GM12872 (cell line): ENCODE measurements at regions not wholly inside any gene's neighbourhood (a gene's known extent, or its start where the extent isn't known, plus 50 kb on each side); places are given as distances from the start of the nearest gene placed in this dataset.

Source experiments
- TF ChIP-seq, protein P1 (sequence below): IDR thresholded peaks from 3 replicates; pipeline ENCODE4 v1.5.1; 2011; ENCODE audit warnings: low read depth, mild to moderate bottlenecking, low read length, moderate library complexity; ENCODE audit not compliant: insufficient read depth

DNA sequence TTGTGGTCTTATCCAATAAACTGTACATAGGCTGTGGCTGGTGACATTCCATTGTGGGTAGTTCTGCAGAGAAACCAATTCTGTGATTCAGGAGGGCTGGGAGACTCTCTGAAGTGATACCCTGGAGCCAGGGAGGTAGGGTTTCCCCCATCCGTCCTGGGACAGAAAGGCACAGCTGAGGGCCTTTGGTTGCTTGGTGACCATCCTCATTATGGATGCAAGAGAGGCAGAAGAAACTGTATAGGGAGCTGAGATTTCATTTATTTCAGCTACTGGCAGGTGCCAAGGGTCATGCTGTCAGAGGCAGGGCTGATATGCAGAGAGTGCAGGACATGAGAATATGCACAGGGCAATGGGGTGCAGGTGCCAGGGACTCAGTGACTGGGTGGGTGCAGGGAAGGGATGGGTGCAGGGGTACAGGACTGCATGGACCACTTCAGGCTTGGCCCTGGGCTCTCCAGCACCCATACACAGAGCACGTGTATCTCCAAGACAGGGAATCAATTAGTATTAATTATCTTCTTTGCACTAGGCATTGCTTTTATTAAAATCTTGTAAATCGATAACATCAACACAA lies 236.5 kb downstream of the ICE1 start:
- TF ChIP-seq, protein P1, sequence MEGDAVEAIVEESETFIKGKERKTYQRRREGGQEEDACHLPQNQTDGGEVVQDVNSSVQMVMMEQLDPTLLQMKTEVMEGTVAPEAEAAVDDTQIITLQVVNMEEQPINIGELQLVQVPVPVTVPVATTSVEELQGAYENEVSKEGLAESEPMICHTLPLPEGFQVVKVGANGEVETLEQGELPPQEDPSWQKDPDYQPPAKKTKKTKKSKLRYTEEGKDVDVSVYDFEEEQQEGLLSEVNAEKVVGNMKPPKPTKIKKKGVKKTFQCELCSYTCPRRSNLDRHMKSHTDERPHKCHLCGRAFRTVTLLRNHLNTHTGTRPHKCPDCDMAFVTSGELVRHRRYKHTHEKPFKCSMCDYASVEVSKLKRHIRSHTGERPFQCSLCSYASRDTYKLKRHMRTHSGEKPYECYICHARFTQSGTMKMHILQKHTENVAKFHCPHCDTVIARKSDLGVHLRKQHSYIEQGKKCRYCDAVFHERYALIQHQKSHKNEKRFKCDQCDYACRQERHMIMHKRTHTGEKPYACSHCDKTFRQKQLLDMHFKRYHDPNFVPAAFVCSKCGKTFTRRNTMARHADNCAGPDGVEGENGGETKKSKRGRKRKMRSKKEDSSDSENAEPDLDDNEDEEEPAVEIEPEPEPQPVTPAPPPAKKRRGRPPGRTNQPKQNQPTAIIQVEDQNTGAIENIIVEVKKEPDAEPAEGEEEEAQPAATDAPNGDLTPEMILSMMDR = no peak

DNA sequence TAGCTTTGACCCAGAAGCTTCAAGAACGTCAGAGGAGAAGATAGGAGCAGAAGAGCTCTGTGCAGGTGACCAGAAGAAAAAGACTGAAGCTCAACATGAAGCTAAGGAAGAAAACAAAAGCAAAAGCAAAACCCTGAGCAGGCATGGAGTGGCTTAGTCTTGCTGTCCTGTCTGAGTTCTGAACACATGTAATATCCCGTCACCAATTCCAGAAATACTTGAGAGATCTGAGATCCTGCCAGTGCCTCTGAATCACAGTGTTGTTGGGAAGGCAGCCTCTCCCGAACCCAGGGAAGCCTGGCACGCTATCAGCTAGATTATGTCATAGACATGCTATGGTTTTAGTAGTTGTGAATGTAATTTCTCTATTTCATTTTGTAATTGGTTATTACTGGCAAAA lies 235.7 kb downstream of the ICE1 start:
- TF ChIP-seq, protein P1 = no peak

DNA sequence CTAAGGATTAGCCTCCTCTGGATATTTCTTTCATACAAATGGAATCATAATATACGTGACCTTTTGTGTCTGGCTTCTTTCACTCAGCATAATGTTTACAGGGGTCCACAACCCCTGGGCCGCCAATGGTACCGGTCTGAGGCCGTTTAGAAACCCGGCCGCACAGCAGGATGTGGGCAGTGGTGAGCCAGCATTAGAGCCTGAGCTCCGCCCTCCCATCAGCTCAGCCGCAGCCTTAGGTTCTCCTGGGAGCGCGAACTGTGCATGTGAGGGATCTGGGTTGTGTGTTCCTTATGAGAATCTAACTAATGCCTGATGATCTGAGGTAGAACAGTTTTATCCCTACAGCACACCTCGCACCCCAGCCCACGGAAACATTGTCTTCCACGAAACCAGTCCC lies 229.7 kb downstream of the ICE1 start:
- TF ChIP-seq, protein P1 = no peak

DNA sequence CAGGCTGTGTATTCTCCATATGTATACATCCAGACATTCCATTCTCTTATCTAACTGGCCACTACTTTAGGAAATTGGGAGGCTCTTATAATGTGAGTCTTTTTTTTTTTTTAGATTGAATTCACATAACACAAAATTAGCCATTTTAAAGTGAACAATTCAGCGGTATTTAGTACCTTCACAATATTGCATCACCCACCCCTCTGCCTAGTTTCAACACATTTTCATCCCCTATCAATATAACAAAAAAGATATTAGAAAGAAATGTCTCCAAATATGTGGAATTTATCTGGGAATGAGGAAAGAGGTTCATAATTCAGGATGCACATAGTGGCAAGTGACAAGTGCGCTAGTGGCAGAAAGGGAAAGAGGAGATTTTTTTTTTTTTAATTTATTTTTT lies 228.5 kb downstream of the ICE1 start:
- TF ChIP-seq, protein P1 = no peak

DNA sequence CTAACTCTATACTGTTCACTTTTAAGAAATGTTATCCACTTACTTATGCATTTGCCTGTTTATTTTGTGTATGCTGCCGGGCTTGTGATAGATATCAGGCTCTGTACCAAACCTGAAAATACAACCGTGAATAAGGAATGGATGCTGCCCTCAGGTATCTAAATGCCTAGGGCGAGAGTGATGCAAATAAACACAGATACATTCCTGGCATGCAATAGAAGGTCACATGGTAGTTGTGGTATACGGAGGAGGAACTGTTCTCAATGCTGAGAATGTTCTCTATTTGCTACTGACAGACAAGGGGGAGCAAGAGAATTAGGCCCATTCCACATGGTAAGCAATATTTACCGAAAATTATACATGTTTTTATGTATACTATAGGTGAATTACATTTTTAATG lies 227.8 kb downstream of the ICE1 start:
- TF ChIP-seq, protein P1 = no peak

DNA sequence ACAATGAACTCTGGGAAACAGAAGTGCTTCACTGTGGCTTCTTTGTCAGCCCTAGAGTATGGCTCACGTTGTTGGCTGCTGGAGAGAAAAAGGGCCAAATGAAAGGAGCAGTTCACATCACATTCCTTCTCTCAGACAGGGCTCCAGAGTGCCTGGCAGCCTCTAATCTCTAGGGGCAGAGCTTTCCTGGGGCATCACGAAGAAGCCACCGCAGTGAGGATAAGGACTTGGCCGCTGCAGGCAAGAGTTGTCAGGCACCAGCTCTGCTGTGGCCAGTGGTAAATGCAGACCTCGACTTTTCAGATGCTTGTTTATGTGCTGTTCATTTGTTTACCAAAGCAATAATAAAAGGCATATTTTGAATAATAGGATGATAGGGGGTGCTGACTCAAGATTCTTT lies 227.2 kb downstream of the ICE1 start:
- TF ChIP-seq, protein P1 = no peak

DNA sequence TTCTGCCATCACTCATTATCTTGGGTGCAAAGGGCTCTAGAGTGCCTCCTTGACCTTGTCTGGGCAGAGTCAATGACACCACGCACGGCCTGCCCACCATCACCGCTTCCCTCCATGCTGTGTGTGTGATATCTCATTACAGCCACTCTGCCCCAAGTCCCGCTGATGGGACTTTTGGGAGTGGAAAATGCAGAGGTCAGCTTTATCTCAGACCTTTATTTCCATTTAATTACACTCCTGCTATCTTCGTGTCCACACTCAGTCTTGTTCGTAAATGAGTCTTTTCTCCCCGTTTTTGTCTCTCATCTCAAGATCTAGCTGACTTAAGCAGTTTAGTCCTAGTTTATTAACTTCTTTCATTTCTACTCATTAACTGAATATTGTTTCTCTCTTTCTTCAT lies 226.2 kb downstream of the ICE1 start:
- TF ChIP-seq, protein P1 = no peak
